SK-N-DZ (cell line): ENCODE measurements at regions not wholly inside any gene's neighbourhood (a gene's known extent, or its start where the extent isn't known, plus 50 kb on each side); places are given as distances from the start of the nearest gene placed in this dataset.

ENCODE experiments used
- DNase-seq: peaks from one replicate; pipeline ENCODE4 v3.0.0-alpha.2; 2015; ENCODE audit warnings: low spot score
- small RNA-seq, 2 experiments: library from RNA; depleted of rRNA; stranded (forward); fragments of <200 nt; gene quantifications; one replicate each; pipeline ENCODE3, GENCODE V24; 2014

- DNase-seq = peak; percentile 12
Measured at GRCh38 chr12:48409938-48410337, 59.2 kb upstream of the ZNF641 start.

GRCh38 chr12:48413388-48413787 lies 59.0 kb upstream of the ANP32D start:
- no peak for DNase-seq

GRCh38 chr12:48414021-48414420 lies 58.3 kb upstream of the ANP32D start:
- no peak for DNase-seq

- no peak for DNase-seq
Measured at GRCh38 chr12:48419116-48419935, 53.0 kb upstream of the ANP32D start.

- DNase-seq = no peak
Measured at GRCh38 chr12:48420039-48420775, 52.2 kb upstream of the ANP32D start.

- DNase-seq = no peak
Measured at GRCh38 chr12:48422060-48422459, 50.3 kb upstream of the ANP32D start.

Small RNAs in the stretch of these regions (small RNA-seq; reads per million reads assigned to genes)
- 0 reads per million in 2 experiments for gene OR8S21P
